Posterior vena cava (tissue), 2 donors: ENCODE measurements at regions not wholly inside any gene's neighbourhood (a gene's known extent, or its start where the extent isn't known, plus 50 kb on each side); places are given as distances from the start of the nearest gene placed in this dataset.

Experiments
- DNase-seq: peaks from one replicate; pipeline ENCODE4 v3.0.0-alpha.2; 2020; ENCODE audit warnings: low spot score
- intact Hi-C, 2 donors: fragments of 100-400 bp; cut with DNase I; formaldehyde crosslinking; loops; one replicate each; pipeline versions ENCODE4 v1.14.1 to v1.14.2; 2022 to 2023
- donor health status: DM: yes; HTN: yes; CAD: no.
- donor health status: DM: yes; HTN: yes; CAD: no.

GRCh38 chr5:22947921-22948320, 94.8 kb upstream of the CDH12 start:
- DNase-seq = no peak
- intact Hi-C loops = no loop called here

GRCh38 chr5:22938362-22938761, 85.2 kb upstream of the CDH12 start:
- intact Hi-C loops = no loop called here
- DNase-seq = no peak

GRCh38 chr5:22928821-22929482, 75.8 kb upstream of the CDH12 start:
- no peak for DNase-seq
- intact Hi-C loops = no loop called here

GRCh38 chr5:22926574-22926973, 73.4 kb upstream of the CDH12 start:
- no peak for DNase-seq
- intact Hi-C loops = no loop called here

GRCh38 chr5:22918511-22918910, 65.4 kb upstream of the CDH12 start:
- intact Hi-C loops = no loop called here
- no peak for DNase-seq

GRCh38 chr5:22916393-22916792, 63.2 kb upstream of the CDH12 start:
- DNase-seq = no peak
- intact Hi-C loops = no loop called here

- intact Hi-C loops = no loop called here
- no peak for DNase-seq
Observed at GRCh38 chr5:22911019-22911418, 57.9 kb upstream of the CDH12 start.

GRCh38 chr5:22910523-22910922, 57.4 kb upstream of the CDH12 start:
- DNase-seq = no peak
- intact Hi-C loops = no loop called here

GRCh38 chr5:22908586-22908985, 55.4 kb upstream of the CDH12 start:
- no peak for DNase-seq
- intact Hi-C loops = no loop called here

- intact Hi-C loops = no loop called here
- no peak for DNase-seq
Observed at GRCh38 chr5:22908129-22908528, 55.0 kb upstream of the CDH12 start.
